HepG2 (cell line): ENCODE measurements at regions not wholly inside any gene's neighbourhood (a gene's known extent, or its start where the extent isn't known, plus 50 kb on each side); places are given as distances from the start of the nearest gene placed in this dataset.

Source experiments
- EZH2 ChIP-seq: conservative IDR thresholded peaks from 2 replicates; pipeline ENCODE4 v1.6.1; 2012; ENCODE audit warnings: mild to moderate bottlenecking, low read depth, low read length, moderate library complexity
- FOXA3 ChIP-seq: IDR thresholded peaks from 2 replicates; pipeline ENCODE4 v1.6.1; 2016; ENCODE audit warnings: missing genetic modification reagents, missing compliant biosample characterization
- JUN ChIP-seq: sonication (generic); formaldehyde crosslinking; IDR thresholded peaks from 2 replicates; pipeline ENCODE4 v1.4.0; 2020; ENCODE audit warnings: mild to moderate bottlenecking, missing genetic modification reagents
- NFE2L1 ChIP-seq: sonication (generic); formaldehyde crosslinking; IDR thresholded peaks from 2 replicates; pipeline ENCODE4 v1.4.0; 2020; ENCODE audit warnings: missing genetic modification reagents, mild to moderate bottlenecking, borderline replicate concordance
- NFKBIZ ChIP-seq: IDR thresholded peaks from 2 replicates; pipeline ENCODE4 v1.6.1; 2018; ENCODE audit warnings: missing genetic modification reagents, missing compliant biosample characterization
- POLR2A ChIP-seq, 2 experiments: IDR thresholded peaks; 2 replicates each; pipeline ENCODE4 v1.6.1; 2011; ENCODE audit warnings: low read depth in 2 of 2, low read length in 2 of 2, mild to moderate bottlenecking in 1 of 2, moderate library complexity in 1 of 2; ENCODE audit not compliant: insufficient read depth in 1 of 2
- RAD21 ChIP-seq: fragments of 450-650 bp; formaldehyde crosslinking; IDR thresholded peaks from 2 replicates; pipeline ENCODE4 v1.5.0; 2020; ENCODE audit warnings: mild to moderate bottlenecking
- TAF1 ChIP-seq: sonication (generic); formaldehyde crosslinking; IDR thresholded peaks from 2 replicates; pipeline ENCODE4 v1.4.0; 2020; ENCODE audit warnings: missing genetic modification reagents
- ZBTB8A ChIP-seq: sonication (generic); formaldehyde crosslinking; IDR thresholded peaks from 2 replicates; pipeline ENCODE4 v1.4.0; 2020; ENCODE audit warnings: mild to moderate bottlenecking, low read depth, missing genetic modification reagents, borderline replicate concordance
- ZFP36 ChIP-seq: fragments of 150-350 bp; IDR thresholded peaks from 2 replicates; pipeline ENCODE4 v1.6.1; 2018; ENCODE audit warnings: borderline replicate concordance, low read length, low read depth; ENCODE audit not compliant: partially characterized antibody
- ZNF441 ChIP-seq: sonication (generic); formaldehyde crosslinking; IDR thresholded peaks from 2 replicates; pipeline ENCODE4 v1.7.0; 2021; ENCODE audit warnings: missing genetic modification reagents, borderline replicate concordance
- TF ChIP-seq, protein P1 (sequence below): sonication (generic); formaldehyde crosslinking; IDR thresholded peaks from 2 replicates; pipeline ENCODE4 v1.5.0; 2020; ENCODE audit warnings: mild to moderate bottlenecking, missing genetic modification reagents, moderate library complexity
- TF ChIP-seq, protein P2 (sequence below), 2 experiments: sonication (generic) in 1 of 2; formaldehyde crosslinking in 1 of 2; IDR thresholded peaks; 2 replicates each; pipeline versions ENCODE4 v1.5.1 to v1.6.1; 2011 to 2020; ENCODE audit warnings: borderline replicate concordance in 1 of 2, low read depth in 1 of 2, low read length in 1 of 2, mild to moderate bottlenecking in 1 of 2, missing genetic modification reagents in 1 of 2, moderate library complexity in 1 of 2
- TF ChIP-seq, protein P3 (sequence below): IDR thresholded peaks from 2 replicates; pipeline ENCODE4 v1.6.1; 2016; ENCODE audit warnings: low read depth, missing genetic modification reagents, missing compliant biosample characterization

DNA sequence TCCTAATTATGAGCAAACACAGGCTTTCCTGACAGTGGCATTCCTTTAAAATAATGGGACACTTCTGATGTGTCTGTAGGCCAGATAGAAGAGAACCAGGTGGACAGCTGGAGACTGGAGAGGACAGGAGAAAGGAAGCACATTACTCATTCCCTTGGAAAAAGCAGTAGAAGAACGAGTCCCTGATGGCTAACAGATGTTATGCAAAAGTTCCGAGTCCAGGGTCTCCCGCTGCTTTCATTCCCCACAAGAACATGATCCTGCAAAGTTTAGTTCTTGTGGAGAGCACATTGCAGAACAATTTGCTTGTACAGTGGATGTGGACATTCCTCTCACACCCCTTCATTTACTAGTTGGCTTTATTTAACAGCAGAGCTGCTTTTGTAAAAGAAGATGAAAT, 137.6 kb downstream of the GPAM start:
- TF ChIP-seq NFE2L1 (CRISPR knock-in tag): no peak
- TF ChIP-seq, protein P1, sequence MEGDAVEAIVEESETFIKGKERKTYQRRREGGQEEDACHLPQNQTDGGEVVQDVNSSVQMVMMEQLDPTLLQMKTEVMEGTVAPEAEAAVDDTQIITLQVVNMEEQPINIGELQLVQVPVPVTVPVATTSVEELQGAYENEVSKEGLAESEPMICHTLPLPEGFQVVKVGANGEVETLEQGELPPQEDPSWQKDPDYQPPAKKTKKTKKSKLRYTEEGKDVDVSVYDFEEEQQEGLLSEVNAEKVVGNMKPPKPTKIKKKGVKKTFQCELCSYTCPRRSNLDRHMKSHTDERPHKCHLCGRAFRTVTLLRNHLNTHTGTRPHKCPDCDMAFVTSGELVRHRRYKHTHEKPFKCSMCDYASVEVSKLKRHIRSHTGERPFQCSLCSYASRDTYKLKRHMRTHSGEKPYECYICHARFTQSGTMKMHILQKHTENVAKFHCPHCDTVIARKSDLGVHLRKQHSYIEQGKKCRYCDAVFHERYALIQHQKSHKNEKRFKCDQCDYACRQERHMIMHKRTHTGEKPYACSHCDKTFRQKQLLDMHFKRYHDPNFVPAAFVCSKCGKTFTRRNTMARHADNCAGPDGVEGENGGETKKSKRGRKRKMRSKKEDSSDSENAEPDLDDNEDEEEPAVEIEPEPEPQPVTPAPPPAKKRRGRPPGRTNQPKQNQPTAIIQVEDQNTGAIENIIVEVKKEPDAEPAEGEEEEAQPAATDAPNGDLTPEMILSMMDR (CRISPR knock-in tag): no peak
- TF ChIP-seq TAF1: no peak
- no peak for TF ChIP-seq ZBTB8A (CRISPR knock-in tag)
- TF ChIP-seq, protein P2, sequence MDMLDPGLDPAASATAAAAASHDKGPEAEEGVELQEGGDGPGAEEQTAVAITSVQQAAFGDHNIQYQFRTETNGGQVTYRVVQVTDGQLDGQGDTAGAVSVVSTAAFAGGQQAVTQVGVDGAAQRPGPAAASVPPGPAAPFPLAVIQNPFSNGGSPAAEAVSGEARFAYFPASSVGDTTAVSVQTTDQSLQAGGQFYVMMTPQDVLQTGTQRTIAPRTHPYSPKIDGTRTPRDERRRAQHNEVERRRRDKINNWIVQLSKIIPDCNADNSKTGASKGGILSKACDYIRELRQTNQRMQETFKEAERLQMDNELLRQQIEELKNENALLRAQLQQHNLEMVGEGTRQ (IDR thresholded peaks at IDR 0.05; ENCODE audit: low read depth, low read length): no peak
- TF ChIP-seq, protein P2 (CRISPR knock-in tag; IDR thresholded peaks at IDR 0.05; ENCODE audit: borderline replicate concordance): no peak
- no peak for TF ChIP-seq NFKBIZ (CRISPR knock-in tag)
- no peak for TF ChIP-seq ZNF441 (CRISPR knock-in tag)
- TF ChIP-seq EZH2: no peak
- no peak for TF ChIP-seq RAD21 (CRISPR knock-in tag)
- TF ChIP-seq POLR2A (IDR thresholded peaks at IDR 0.05; ENCODE audit: insufficient read depth in 1 of 2, low read depth in 2 of 2, low read length in 2 of 2): no peak
- TF ChIP-seq FOXA3: no peak
- no peak for TF ChIP-seq JUN (CRISPR knock-in tag)
- no peak for TF ChIP-seq ZFP36
- TF ChIP-seq, protein P3, sequence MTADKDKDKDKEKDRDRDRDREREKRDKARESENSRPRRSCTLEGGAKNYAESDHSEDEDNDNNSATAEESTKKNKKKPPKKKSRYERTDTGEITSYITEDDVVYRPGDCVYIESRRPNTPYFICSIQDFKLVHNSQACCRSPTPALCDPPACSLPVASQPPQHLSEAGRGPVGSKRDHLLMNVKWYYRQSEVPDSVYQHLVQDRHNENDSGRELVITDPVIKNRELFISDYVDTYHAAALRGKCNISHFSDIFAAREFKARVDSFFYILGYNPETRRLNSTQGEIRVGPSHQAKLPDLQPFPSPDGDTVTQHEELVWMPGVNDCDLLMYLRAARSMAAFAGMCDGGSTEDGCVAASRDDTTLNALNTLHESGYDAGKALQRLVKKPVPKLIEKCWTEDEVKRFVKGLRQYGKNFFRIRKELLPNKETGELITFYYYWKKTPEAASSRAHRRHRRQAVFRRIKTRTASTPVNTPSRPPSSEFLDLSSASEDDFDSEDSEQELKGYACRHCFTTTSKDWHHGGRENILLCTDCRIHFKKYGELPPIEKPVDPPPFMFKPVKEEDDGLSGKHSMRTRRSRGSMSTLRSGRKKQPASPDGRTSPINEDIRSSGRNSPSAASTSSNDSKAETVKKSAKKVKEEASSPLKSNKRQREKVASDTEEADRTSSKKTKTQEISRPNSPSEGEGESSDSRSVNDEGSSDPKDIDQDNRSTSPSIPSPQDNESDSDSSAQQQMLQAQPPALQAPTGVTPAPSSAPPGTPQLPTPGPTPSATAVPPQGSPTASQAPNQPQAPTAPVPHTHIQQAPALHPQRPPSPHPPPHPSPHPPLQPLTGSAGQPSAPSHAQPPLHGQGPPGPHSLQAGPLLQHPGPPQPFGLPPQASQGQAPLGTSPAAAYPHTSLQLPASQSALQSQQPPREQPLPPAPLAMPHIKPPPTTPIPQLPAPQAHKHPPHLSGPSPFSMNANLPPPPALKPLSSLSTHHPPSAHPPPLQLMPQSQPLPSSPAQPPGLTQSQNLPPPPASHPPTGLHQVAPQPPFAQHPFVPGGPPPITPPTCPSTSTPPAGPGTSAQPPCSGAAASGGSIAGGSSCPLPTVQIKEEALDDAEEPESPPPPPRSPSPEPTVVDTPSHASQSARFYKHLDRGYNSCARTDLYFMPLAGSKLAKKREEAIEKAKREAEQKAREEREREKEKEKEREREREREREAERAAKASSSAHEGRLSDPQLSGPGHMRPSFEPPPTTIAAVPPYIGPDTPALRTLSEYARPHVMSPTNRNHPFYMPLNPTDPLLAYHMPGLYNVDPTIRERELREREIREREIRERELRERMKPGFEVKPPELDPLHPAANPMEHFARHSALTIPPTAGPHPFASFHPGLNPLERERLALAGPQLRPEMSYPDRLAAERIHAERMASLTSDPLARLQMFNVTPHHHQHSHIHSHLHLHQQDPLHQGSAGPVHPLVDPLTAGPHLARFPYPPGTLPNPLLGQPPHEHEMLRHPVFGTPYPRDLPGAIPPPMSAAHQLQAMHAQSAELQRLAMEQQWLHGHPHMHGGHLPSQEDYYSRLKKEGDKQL (CRISPR knock-in tag): no peak
